HEK293 (cell line): ENCODE measurements at regions not wholly inside any gene's neighbourhood (a gene's known extent, or its start where the extent isn't known, plus 50 kb on each side); places are given as distances from the start of the nearest gene placed in this dataset.

Experiments used
- BCL11A ChIP-seq: fragments of 450-650 bp; formaldehyde crosslinking; IDR thresholded peaks from 2 replicates; pipeline ENCODE4 v1.5.1; 2016; ENCODE audit warnings: low read depth, missing biosample characterization, missing genetic modification characterization
- CTCF ChIP-seq: fragments of 450-650 bp; formaldehyde crosslinking; IDR thresholded peaks from 2 replicates; pipeline ENCODE4 v1.5.1; 2016; ENCODE audit warnings: missing biosample characterization, missing genetic modification characterization
- ELK4 ChIP-seq: IDR thresholded peaks from 2 replicates; pipeline ENCODE4 v1.6.1; 2011; ENCODE audit warnings: mild to moderate bottlenecking, low read depth, low read length, borderline replicate concordance
- ZBTB48 ChIP-seq: fragments of 450-650 bp; formaldehyde crosslinking; IDR thresholded peaks from 2 replicates; pipeline ENCODE4 v1.5.1; 2016; ENCODE audit warnings: missing biosample characterization, missing genetic modification characterization
- ZNF350 ChIP-seq: fragments of 450-650 bp; formaldehyde crosslinking; IDR thresholded peaks from 2 replicates; pipeline ENCODE4 v1.5.0; 2017; ENCODE audit warnings: missing biosample characterization, mild to moderate bottlenecking, missing genetic modification characterization

GRCh38 chr1:103460511-103460910 lies 65.0 kb upstream of the RNPC3 start:
- TF ChIP-seq CTCF (tag by site-specific recombination) (no peak), BCL11A (tag by site-specific recombination) (no peak), ZBTB48 (no peak), ELK4 (no peak), ZNF350 (no peak)
